ENCODE measurements at regions not wholly inside any gene's neighbourhood (a gene's known extent, or its start where the extent isn't known, plus 50 kb on each side); places are given as distances from the start of the nearest gene placed in this dataset.

DNA sequence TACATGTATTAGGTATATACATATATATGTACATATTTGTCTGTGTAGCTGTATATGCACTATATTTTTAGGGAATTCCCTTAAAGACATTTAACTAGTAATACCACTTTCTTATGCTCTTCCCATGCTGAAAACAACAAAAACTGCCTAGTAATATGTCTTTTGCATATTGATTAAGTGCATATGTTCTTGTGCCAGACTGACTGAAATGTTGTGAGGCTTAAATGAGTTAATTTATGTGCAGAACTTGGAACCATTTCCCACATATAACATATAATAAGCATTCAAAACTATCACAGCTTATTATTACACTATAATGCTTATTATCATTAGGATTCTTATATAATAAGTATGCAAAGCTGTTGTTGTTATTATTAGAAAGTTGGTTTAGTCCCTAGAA lies 318.0 kb upstream of the KCNMB2 start:
- TF ChIP-seq, protein P1, sequence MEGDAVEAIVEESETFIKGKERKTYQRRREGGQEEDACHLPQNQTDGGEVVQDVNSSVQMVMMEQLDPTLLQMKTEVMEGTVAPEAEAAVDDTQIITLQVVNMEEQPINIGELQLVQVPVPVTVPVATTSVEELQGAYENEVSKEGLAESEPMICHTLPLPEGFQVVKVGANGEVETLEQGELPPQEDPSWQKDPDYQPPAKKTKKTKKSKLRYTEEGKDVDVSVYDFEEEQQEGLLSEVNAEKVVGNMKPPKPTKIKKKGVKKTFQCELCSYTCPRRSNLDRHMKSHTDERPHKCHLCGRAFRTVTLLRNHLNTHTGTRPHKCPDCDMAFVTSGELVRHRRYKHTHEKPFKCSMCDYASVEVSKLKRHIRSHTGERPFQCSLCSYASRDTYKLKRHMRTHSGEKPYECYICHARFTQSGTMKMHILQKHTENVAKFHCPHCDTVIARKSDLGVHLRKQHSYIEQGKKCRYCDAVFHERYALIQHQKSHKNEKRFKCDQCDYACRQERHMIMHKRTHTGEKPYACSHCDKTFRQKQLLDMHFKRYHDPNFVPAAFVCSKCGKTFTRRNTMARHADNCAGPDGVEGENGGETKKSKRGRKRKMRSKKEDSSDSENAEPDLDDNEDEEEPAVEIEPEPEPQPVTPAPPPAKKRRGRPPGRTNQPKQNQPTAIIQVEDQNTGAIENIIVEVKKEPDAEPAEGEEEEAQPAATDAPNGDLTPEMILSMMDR (IDR thresholded peaks at IDR 0.05; ENCODE audit: poor library complexity, severe bottlenecking): no peak
- TF ChIP-seq EP300 (conservative IDR thresholded peaks at IDR 0.05; ENCODE audit: poor library complexity, severe bottlenecking) (no peak), POLR2AphosphoS5 (IDR thresholded peaks at IDR 0.05) (no peak)

All from neural cell (in vitro differentiated cells).